ENCODE measurements at regions not wholly inside any gene's neighbourhood (a gene's known extent, or its start where the extent isn't known, plus 50 kb on each side); places are given as distances from the start of the nearest gene placed in this dataset. TPM values are rescaled to one million over a fixed set of nuclear protein-coding genes. Genes with fewer than 3 reads are reported as not detected.

- WGBS (ENCODE audit: low lambda C conversion rate, missing lambda C conversion rate): 71% methylated on average over 6 of the region's 6 CpGs
Observed at GRCh38 chr7:57399251-57399940, 50.6 kb upstream of the ZNF716 start.

DNA sequence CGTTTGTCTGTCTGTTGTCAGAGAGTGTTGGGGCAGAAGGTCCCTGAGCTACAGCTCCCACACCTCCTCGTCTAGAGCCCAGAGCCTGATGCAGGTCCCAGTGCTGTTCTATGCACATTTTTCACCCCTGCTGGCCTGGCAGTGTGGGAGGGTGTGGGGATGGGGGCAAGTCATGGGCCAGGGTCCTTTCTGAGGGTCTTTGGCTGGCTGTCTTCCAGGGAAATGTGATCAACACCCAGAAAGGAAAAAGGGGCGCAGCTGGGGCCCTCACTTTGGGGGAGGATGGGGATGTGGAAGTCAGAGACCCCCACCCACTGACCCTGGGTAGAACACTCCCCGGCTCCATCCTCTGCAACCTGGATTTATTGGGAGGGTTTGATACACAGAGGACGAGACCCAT lies 50.0 kb upstream of the ZNF716 start:
- DNase-seq (ENCODE audit: low spot score): no peak
- no peak overlapping the region for H3K4me2 ChIP-seq
- H3K9me3 ChIP-seq (ENCODE audit: low read depth): no peaks in the 10 kb centered on the region
- H3K79me2 ChIP-seq: no peaks in the 10 kb centered on the region
- no peak overlapping the region for H3K27ac ChIP-seq
- no peaks in the 10 kb centered on the region for H3K36me3 ChIP-seq (replicated peaks; ENCODE audit: insufficient read depth, low read depth)
- H3K4me3 ChIP-seq: no peak overlapping the region
- H4K20me1 ChIP-seq (ENCODE audit: insufficient read depth, poor library complexity, severe bottlenecking): no peaks in the 10 kb centered on the region
- no peak overlapping the region for H2AFZ ChIP-seq
- H3K9me2 ChIP-seq (replicated peaks; ENCODE audit: insufficient read depth): no peaks in the 10 kb centered on the region
- no peaks in the 10 kb centered on the region for H3K4me1 ChIP-seq (ENCODE audit: insufficient read depth)
- TF ChIP-seq, protein P1, sequence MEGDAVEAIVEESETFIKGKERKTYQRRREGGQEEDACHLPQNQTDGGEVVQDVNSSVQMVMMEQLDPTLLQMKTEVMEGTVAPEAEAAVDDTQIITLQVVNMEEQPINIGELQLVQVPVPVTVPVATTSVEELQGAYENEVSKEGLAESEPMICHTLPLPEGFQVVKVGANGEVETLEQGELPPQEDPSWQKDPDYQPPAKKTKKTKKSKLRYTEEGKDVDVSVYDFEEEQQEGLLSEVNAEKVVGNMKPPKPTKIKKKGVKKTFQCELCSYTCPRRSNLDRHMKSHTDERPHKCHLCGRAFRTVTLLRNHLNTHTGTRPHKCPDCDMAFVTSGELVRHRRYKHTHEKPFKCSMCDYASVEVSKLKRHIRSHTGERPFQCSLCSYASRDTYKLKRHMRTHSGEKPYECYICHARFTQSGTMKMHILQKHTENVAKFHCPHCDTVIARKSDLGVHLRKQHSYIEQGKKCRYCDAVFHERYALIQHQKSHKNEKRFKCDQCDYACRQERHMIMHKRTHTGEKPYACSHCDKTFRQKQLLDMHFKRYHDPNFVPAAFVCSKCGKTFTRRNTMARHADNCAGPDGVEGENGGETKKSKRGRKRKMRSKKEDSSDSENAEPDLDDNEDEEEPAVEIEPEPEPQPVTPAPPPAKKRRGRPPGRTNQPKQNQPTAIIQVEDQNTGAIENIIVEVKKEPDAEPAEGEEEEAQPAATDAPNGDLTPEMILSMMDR (IDR thresholded peaks at IDR 0.05; ENCODE audit: poor library complexity): no peak
- TF ChIP-seq EZH2phosphoT487 (IDR thresholded peaks at IDR 0.05; ENCODE audit: low read depth, severe bottlenecking, unreplicated experiment): no peak
- TF ChIP-seq EZH2 (IDR thresholded peaks at IDR 0.05; ENCODE audit: borderline replicate concordance): no peak
- WGBS (ENCODE audit: low lambda C conversion rate, missing lambda C conversion rate): 71% methylated on average over 5 of the region's 5 CpGs
- no peaks in the 10 kb centered on the region for H3K27me3 ChIP-seq

More at GRCh38 chr7:57399251-57399940, 50.6 kb upstream of the ZNF716 start:
- Histone ChIP-seq H3K9me2 (replicated peaks; ENCODE audit: insufficient read depth) (no peaks in the 10 kb centered on the region), H2AFZ (no peak overlapping the region), H3K4me2 (no peak overlapping the region), H3K4me1 (ENCODE audit: insufficient read depth) (no peaks in the 10 kb centered on the region), H3K4me3 (no peak overlapping the region), H3K9me3 (ENCODE audit: low read depth) (no peaks in the 10 kb centered on the region), H4K20me1 (ENCODE audit: insufficient read depth, poor library complexity, severe bottlenecking) (no peaks in the 10 kb centered on the region), H3K36me3 (replicated peaks; ENCODE audit: insufficient read depth, low read depth) (no peaks in the 10 kb centered on the region), H3K79me2 (no peaks in the 10 kb centered on the region), H3K27ac (no peak overlapping the region), H3K27me3 (no peaks in the 10 kb centered on the region)
- no peak for DNase-seq (ENCODE audit: low spot score)
- TF ChIP-seq EZH2phosphoT487 (IDR thresholded peaks at IDR 0.05; ENCODE audit: low read depth, severe bottlenecking, unreplicated experiment) (no peak), EZH2 (IDR thresholded peaks at IDR 0.05; ENCODE audit: borderline replicate concordance) (no peak)
- TF ChIP-seq, protein P1 (IDR thresholded peaks at IDR 0.05; ENCODE audit: poor library complexity): no peak

Small RNAs in the stretch of these regions (small RNA-seq; reads per million reads assigned to genes)
- not detected for gene RNU7-157P
